Large intestine (tissue), 3 donors: ENCODE measurements at regions not wholly inside any gene's neighbourhood (a gene's known extent, or its start where the extent isn't known, plus 50 kb on each side); places are given as distances from the start of the nearest gene placed in this dataset.
"Not testable (repeated sequence)": the region's sequence is repeated elsewhere in the genome, so short reads cannot be mapped to it uniquely, and the experiment has no call there.

Experiments used
- DNase-seq, 2 donors: peaks; one replicate each; pipeline versions ENCODE4 v3.0.0 to v3.0.0-alpha.2; 2013
- H3K27ac ChIP-seq: one replicate; pipeline ENCODE4 v1.5.1; 2013; ENCODE audit warnings: low read length
- H3K27me3 ChIP-seq: 2 replicates; pipeline ENCODE4 v1.6.1; 2013; ENCODE audit warnings: low read length; ENCODE audit not compliant: control insufficient read depth, insufficient read depth
- H3K36me3 ChIP-seq: 2 replicates; pipeline ENCODE4 v1.6.1; 2013; ENCODE audit warnings: low read length; ENCODE audit not compliant: control insufficient read depth, insufficient read depth
- H3K4me1 ChIP-seq: one replicate; pipeline ENCODE4 v1.6.1; 2013; ENCODE audit warnings: low read length; ENCODE audit not compliant: control insufficient read depth, insufficient read depth
- H3K4me3 ChIP-seq: one replicate; pipeline ENCODE4 v1.5.1; 2013; ENCODE audit warnings: low read length
- H3K9me3 ChIP-seq: one replicate; pipeline ENCODE4 v1.6.1; 2013; ENCODE audit warnings: mild to moderate bottlenecking, low read depth, low read length, moderate library complexity; ENCODE audit not compliant: control insufficient read depth
- WGBS: methylation state at CpG from one replicate; pipeline ENCODE4 v1.1.5; 2013; ENCODE audit warnings: low lambda C conversion rate; ENCODE audit not compliant: insufficient coverage; 5-methylcytosine and 5-hydroxymethylcytosine counted together

DNA sequence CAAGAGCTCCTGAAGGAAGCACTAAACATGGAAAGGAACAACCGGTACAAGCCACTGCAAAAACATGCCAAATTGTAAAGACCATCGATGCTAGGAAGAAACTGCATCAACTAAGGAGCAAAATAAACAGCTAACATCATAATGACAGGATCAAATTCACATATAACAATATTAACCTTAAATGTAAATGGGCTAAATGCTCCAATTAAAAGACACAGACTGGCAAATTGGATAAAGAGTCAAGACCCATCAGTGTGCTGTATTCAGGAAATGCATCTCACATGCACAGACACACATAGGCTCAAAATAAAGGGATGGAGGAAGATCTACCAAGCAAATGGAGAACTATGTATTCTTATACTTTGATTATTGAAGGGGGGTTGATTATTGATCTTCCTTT lies 156.6 kb upstream of the NAMPT start:
- not testable (repeated sequence) for DNase-seq, H3K27me3 ChIP-seq, H3K4me1 ChIP-seq, H3K9me3 ChIP-seq, H3K4me3 ChIP-seq, H3K36me3 ChIP-seq, H3K27ac ChIP-seq
- WGBS = no CpG with 5 or more reads among the region's 2 CpGs

DNA sequence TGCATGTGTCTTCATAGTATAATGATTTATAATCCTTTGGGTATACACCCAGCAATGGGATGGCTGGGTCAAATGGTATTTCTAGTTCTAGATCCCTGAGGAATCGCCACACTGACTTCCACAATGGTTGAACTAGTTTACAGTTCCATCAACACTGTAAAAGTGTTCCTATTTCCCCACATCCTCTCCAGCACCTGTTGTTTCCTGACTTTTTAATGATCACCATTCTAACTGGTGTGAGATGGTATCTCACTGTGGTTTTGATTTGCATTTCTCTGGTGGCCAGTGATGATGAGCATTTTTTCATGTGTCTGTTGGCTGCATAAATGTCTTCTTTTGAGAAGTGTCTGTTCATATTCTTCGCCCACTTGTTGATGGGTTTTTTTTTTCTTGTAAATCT lies 152.2 kb upstream of the NAMPT start:
- not testable (repeated sequence) for H3K4me3 ChIP-seq, H3K9me3 ChIP-seq, H3K27ac ChIP-seq, H3K36me3 ChIP-seq, DNase-seq, H3K4me1 ChIP-seq, H3K27me3 ChIP-seq
- 83% methylated on average over 1 of the region's 2 CpGs for WGBS

DNA sequence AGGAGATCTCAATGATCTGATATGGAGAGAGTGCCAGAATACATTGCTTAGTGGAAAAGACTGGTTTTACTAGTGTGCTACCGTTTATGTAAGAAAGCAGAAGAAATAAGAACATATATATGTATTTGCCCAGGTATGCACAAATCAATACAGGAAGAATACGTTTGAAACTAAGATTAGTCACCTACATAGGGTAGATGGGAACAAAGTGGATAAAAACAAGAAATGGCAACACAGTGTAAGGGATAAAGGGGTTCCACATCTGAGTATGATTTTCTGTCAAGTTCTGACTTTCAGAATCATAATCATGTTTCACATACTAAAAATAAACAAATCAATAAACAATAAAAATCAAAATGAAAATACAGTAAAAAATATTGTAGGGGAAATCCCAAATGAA lies 148.6 kb upstream of the NAMPT start:
- no peaks in the 10 kb centered on the region for H3K36me3 ChIP-seq
- 85% methylated on average over 2 of the region's 2 CpGs for WGBS
- H3K27me3 ChIP-seq = no peaks in the 10 kb centered on the region
- no peak overlapping the region for H3K27ac ChIP-seq
- no peaks in the 10 kb centered on the region for H3K4me1 ChIP-seq
- DNase-seq = no peak
- no peak overlapping the region for H3K4me3 ChIP-seq
- no peaks in the 10 kb centered on the region for H3K9me3 ChIP-seq

DNA sequence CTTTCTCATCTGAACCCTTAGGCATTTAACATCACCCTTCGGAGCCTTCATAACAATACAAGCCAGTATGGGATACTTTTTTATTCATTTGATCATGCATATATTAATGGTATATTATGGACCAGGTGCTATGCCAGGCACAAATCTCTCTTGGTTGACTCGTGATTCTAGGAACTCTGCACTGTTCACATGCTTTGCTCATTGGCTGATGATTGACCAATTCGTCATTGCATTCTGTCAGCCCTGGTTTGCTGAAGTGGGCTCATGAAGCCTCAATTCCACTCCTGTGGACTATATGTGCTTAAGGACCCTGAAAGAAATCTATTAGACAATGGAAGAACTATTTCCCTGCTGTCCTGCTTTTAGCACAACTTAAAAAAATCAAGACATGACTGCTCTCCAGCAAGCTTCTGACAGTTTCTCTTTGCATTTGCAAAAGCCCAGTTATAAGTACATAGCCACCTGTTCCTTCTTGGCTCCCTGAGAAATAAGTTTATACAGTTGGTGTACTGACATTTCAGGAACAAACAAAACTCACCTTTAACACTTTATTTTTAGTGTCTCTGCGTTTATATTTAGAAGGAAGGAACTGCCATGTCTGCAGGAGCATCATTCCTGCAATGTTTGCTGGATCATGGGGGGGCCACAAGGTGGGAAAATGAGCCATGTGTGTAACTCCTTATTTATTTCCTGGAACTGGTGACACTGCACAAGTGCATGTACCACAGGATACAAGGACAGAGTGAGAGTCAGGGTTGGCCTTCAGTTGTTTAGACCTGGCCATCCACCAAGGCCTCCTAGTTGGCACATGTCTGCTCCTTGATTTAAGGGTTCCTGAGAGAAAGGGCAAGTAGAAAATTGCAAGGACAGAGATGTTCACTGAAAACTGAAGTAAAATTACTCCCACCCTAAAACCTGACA lies 146.0 kb upstream of the NAMPT start:
- Histone ChIP-seq H3K4me3 (no peak overlapping the region), H3K27ac (no peak overlapping the region), H3K36me3 (no peaks in the 10 kb centered on the region), H3K27me3 (no peaks in the 10 kb centered on the region), H3K4me1 (no peaks in the 10 kb centered on the region), H3K9me3 (no peaks in the 10 kb centered on the region)
- 80% methylated on average over 1 of the region's 4 CpGs for WGBS
- DNase-seq = no peak

DNA sequence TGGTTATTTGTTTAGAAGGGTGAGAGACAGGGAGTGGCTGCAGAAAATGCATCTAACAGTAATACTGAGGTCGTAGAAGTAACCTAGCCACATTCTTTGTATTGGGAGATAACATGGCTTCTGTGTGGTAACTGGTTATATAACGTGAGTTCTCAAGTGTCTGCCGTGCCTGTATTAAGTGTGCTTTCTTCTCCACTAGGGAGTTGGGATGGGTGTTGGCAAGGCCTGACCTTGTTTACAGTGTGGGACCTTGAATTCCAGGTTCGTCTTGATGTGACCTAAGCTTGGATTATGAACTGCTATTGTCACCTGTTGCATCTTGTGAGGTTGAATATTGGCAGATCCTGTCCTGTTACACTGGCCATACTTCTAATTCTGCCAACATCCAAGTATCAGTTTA lies 145.3 kb upstream of the NAMPT start:
- H3K4me3 ChIP-seq = no peak overlapping the region
- no peaks in the 10 kb centered on the region for H3K36me3 ChIP-seq
- no peak overlapping the region for H3K27ac ChIP-seq
- no peaks in the 10 kb centered on the region for H3K9me3 ChIP-seq
- no peak for DNase-seq
- H3K27me3 ChIP-seq = no peaks in the 10 kb centered on the region
- no CpG with 5 or more reads among the region's 4 CpGs for WGBS
- H3K4me1 ChIP-seq = peaks cover 6% of the 10 kb centered on the region

DNA sequence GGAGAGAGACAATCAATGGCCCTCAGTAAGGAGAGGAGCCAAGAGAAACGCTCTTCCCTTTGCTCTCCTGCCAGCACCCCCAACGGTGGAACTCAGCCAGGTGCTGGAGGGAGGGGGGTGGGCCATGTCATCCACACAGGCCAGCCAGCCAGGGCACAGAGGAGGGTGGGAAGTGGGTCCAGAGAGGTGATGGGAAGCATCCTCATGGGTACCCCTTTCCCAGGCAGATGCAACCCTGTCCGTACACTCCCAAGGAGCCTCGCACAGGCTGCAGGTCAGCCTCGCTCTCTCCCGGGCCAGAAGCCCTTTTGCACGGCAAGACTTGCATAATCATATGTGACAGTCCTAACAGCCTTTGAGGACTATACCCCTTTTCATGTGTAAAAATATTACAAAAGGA lies 142.0 kb upstream of the NAMPT start:
- no peak for DNase-seq
- peaks cover 13% of the 10 kb centered on the region for H3K4me1 ChIP-seq
- no peak overlapping the region for H3K27ac ChIP-seq
- H3K36me3 ChIP-seq = no peaks in the 10 kb centered on the region
- no peak overlapping the region for H3K4me3 ChIP-seq
- WGBS = no CpG with 5 or more reads among the region's 7 CpGs
- no peaks in the 10 kb centered on the region for H3K27me3 ChIP-seq
- no peaks in the 10 kb centered on the region for H3K9me3 ChIP-seq

DNA sequence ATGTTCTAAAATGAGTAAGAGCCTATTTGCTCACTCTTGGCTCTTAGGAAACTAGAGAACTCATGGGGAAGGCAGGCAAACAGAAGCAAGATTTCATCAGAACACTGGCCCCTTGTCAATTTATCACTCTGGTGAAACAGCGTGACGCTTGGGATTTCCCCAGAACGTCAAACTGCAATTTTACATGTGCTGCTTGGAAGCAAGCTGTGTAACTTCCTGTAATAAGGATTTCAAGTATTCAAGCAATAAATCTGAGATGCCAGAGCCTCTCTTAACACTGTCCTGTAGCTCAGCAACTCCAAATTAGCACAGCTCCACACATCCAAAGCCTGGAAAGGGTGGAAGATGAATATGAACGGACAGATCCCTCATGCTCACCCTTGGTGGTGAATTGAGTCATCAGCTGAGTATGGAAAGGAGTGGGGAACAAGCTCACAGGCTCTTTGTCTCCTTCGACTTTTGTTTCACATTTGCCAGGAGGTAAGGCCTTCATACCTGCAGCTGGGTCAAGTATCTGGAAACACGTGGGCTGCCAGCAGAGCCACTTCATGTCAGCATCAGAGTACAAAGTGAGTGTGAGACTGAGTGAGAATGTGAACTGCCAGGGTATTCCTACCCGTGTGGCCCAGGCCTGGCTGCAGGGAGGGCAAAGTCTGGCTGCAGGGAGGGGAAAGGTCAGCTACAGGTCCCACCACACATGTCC lies 140.4 kb upstream of the NAMPT start:
- H3K9me3 ChIP-seq = no peaks in the 10 kb centered on the region
- WGBS = no CpG with 5 or more reads among the region's 7 CpGs
- H3K36me3 ChIP-seq = no peaks in the 10 kb centered on the region
- H3K4me3 ChIP-seq = no peak overlapping the region
- peak; percentile 83 to 91 for DNase-seq
- no peaks in the 10 kb centered on the region for H3K27me3 ChIP-seq
- peak overlapping the region; percentile 36 for H3K27ac ChIP-seq
- H3K4me1 ChIP-seq = peaks cover 13% of the 10 kb centered on the region

DNA sequence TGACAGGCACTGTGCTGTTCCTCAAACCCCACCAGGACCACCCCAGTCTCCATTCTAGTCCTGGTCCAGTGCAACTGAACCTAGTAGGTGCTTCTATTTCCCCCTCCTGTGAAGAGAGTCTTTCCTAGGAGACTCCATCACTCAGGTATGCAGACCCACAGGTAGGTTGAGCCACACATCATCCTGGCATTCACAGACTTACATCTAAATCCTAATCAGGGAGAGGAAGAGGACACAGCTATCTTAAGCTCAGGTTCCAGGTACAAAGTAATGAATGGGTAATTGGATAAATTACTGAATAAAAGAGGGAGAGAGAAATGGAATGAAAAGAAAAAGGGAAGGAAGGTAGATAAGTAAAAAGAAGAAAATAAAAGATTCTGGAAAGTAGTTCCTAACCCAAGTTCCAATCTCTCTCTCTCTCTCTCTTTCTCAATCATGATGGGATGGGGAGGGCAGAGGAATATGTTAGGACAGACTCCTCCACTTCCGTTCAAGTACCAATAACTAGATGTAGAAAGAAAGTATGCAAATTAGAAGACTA lies 139.8 kb upstream of the NAMPT start:
- no peak overlapping the region for H3K4me3 ChIP-seq
- no peaks in the 10 kb centered on the region for H3K36me3 ChIP-seq
- no peaks in the 10 kb centered on the region for H3K27me3 ChIP-seq
- no CpG with 5 or more reads among the region's 1 CpG for WGBS
- peaks cover 13% of the 10 kb centered on the region for H3K4me1 ChIP-seq
- H3K27ac ChIP-seq = no peak overlapping the region
- no peaks in the 10 kb centered on the region for H3K9me3 ChIP-seq
- no peak for DNase-seq

DNA sequence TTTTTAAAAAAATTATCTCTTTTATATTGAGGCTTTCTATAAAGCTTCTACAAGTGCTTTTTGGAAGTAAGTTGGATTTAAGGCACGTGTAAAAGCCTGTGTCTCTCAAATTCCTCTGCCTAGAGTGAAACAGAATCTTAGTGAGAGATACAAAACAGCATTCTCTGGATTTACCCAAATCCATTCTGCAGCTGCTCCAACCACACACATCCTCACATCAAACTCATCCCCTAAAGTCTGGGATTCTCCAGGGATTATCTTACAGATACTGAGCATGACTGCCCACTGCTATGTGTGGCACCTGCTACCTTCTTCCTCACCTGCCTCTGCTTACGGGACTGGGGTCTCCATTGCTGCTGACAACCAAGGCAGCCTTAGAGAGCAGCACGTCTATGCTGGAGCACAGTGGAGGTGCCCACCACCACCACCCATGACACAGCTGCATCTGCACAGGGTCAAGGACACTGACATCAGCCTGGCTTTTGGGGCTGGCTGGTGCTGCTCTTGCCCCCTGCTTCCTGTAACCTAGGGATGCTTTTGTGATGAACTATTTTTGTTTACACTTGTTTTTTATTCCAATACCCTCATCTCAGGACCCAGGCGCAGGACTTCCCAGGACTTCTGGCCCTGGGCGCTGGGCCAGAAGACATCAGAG lies 139.2 kb upstream of the NAMPT start:
- no CpG with 5 or more reads among the region's 5 CpGs for whole genome bisulfite sequencing

DNA sequence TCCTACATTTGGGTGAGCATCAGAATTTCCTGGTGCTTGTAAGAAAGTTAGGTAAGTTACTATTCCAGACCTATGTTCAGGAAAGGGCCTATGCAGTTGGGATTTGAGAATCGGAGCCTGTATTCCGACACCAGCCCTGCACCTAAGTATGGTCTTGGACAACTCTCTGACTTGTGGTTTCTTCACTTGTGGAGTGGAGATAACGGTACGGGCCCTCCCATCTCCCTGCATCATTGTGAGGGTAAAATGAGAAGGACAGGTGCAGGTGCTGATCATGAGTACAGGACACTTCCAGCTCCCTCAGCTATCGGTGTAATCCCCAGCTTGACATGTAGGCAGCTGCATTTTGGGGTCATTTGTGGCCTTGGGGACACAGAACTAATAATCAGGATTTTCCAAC lies 138.3 kb upstream of the NAMPT start:
- no peak for DNase-seq
- Histone ChIP-seq H3K36me3 (no peaks in the 10 kb centered on the region), H3K4me3 (no peak overlapping the region), H3K27ac (no peak overlapping the region), H3K4me1 (peaks cover 13% of the 10 kb centered on the region), H3K27me3 (no peaks in the 10 kb centered on the region), H3K9me3 (no peaks in the 10 kb centered on the region)
- WGBS = no CpG with 5 or more reads among the region's 5 CpGs

More for the DNA sequence above, 139.2 kb upstream of the NAMPT start:
- peaks cover 13% of the 10 kb centered on the region for H3K4me1 ChIP-seq
- DNase-seq = no peak
- H3K4me3 ChIP-seq = no peak overlapping the region
- H3K36me3 ChIP-seq = no peaks in the 10 kb centered on the region
- H3K9me3 ChIP-seq = no peaks in the 10 kb centered on the region
- H3K27ac ChIP-seq = no peak overlapping the region
- H3K27me3 ChIP-seq = no peaks in the 10 kb centered on the region
